Transverse colon (tissue), 4 donors: ENCODE measurements at regions not wholly inside any gene's neighbourhood (a gene's known extent, or its start where the extent isn't known, plus 50 kb on each side); places are given as distances from the start of the nearest gene placed in this dataset.

Source experiments
- CTCF ChIP-seq, 5 experiments: fragments of 200-600 bp in 3 of 5; fragments of 450-650 bp in 2 of 5; sonication (generic) in 3 of 5; IDR thresholded peaks; 1 replicate in 2 of 5; 2 replicates in 3 of 5; pipeline ENCODE4 v1.5.1; 2016 to 2017; ENCODE audit warnings: antibody characterized with exemption in 5 of 5, inconsistent platforms in 3 of 5, mild to moderate bottlenecking in 2 of 5, moderate library complexity in 1 of 5
- EP300 ChIP-seq: sonication (generic); formaldehyde crosslinking; IDR thresholded peaks from one replicate; pipeline ENCODE4 v1.6.1; 2017; ENCODE audit warnings: antibody characterized with exemption, low read depth
- POLR2A ChIP-seq: fragments of 450-650 bp; IDR thresholded peaks from one replicate; pipeline ENCODE4 v1.6.1; 2016; ENCODE audit warnings: antibody characterized with exemption, mild to moderate bottlenecking, moderate library complexity
- POLR2AphosphoS5 ChIP-seq, 3 donors: sonication (generic); formaldehyde crosslinking; IDR thresholded peaks; one replicate each; pipeline ENCODE4 v1.6.1; 2016; ENCODE audit warnings: antibody characterized with exemption in 3 of 3

GRCh38 chr2:22167256-22167655 is 1043.5 kb downstream of the TDRD15 start:
- TF ChIP-seq CTCF (IDR thresholded peaks at IDR 0.05) (no peak), POLR2A (no peak), EP300 (no peak), POLR2AphosphoS5 (IDR thresholded peaks at IDR 0.05) (no peak)
